BJ (cell line): ENCODE measurements at regions not wholly inside any gene's neighbourhood (a gene's known extent, or its start where the extent isn't known, plus 50 kb on each side); places are given as distances from the start of the nearest gene placed in this dataset.

Experiments
- CTCF ChIA-PET: fragments of 350-600 bp; formaldehyde crosslinking; extraction: SDS; loops from one replicate; lab custom pipeline; 2021; ENCODE audit warnings: antibody characterized with exemption, inconsistent platforms; lab: Yijun Ruan, JAX
- POLR2A ChIA-PET: fragments of 300-600 bp; sonication (Branson Sonifier 250); formaldehyde crosslinking; extraction: SDS; loops from one replicate; lab custom pipeline; 2021; ENCODE audit warnings: antibody characterized with exemption; lab: Charles Lee
- DNase-seq: peaks from one replicate; pipeline ENCODE4 v3.0.0-alpha.2; 2011; ENCODE audit warnings: low read depth
- H3K27me3 ChIP-seq: 2 replicates; pipeline ENCODE4 v1.6.0; 2011; ENCODE audit warnings: low read length; ENCODE audit not compliant: control insufficient read depth, insufficient read depth
- H3K36me3 ChIP-seq: 2 replicates; pipeline ENCODE4 v1.5.1; 2011; ENCODE audit warnings: low read length; ENCODE audit not compliant: control insufficient read depth, insufficient read depth
- H3K4me3 ChIP-seq: 2 replicates; pipeline ENCODE4 v1.5.1; 2011; ENCODE audit warnings: low read depth, mild to moderate bottlenecking, control low read depth, low read length
- CTCF ChIP-seq: IDR thresholded peaks from 2 replicates; pipeline ENCODE4 v1.5.1; 2011; ENCODE audit warnings: low read depth, mild to moderate bottlenecking, control low read depth, inconsistent platforms, low read length, moderate library complexity; ENCODE audit not compliant: insufficient read depth

- POLR2A ChIA-PET = no interaction called here
- H3K36me3 ChIP-seq = no peaks in the 10 kb centered on the region
- no peak for DNase-seq
- CTCF ChIA-PET = no interaction called here
- H3K4me3 ChIP-seq = no peak overlapping the region
- TF ChIP-seq CTCF = no peak
- no peaks in the 10 kb centered on the region for H3K27me3 ChIP-seq
Observed at GRCh38 chr5:40309851-40310250, 369.9 kb upstream of the PTGER4 start.

GRCh38 chr5:40308867-40309266 is 370.8 kb upstream of the PTGER4 start:
- ChIA-PET POLR2A (no interaction called here), CTCF (no interaction called here)
- no peaks in the 10 kb centered on the region for H3K27me3 ChIP-seq
- TF ChIP-seq CTCF = no peak
- no peak overlapping the region for H3K4me3 ChIP-seq
- H3K36me3 ChIP-seq = no peaks in the 10 kb centered on the region
- DNase-seq = no peak

GRCh38 chr5:40307920-40308319 is 371.8 kb upstream of the PTGER4 start:
- H3K4me3 ChIP-seq = no peak overlapping the region
- H3K36me3 ChIP-seq = no peaks in the 10 kb centered on the region
- ChIA-PET POLR2A (no interaction called here), CTCF (no interaction called here)
- TF ChIP-seq CTCF = no peak
- no peaks in the 10 kb centered on the region for H3K27me3 ChIP-seq
- no peak for DNase-seq

GRCh38 chr5:40306869-40307487 is 372.7 kb upstream of the PTGER4 start:
- POLR2A ChIA-PET = interaction anchor here (0.6 kb wide), 1 partner anchor 62 kb away, joined by 3 read pairs; no protein-coding TSS in a partner anchor
- DNase-seq = no peak
- no peak for TF ChIP-seq CTCF
- no peaks in the 10 kb centered on the region for H3K27me3 ChIP-seq
- no peaks in the 10 kb centered on the region for H3K36me3 ChIP-seq
- CTCF ChIA-PET = no interaction called here
- H3K4me3 ChIP-seq = no peak overlapping the region

- Histone ChIP-seq H3K36me3 (no peaks in the 10 kb centered on the region), H3K27me3 (no peaks in the 10 kb centered on the region), H3K4me3 (no peak overlapping the region)
- ChIA-PET POLR2A (no interaction called here), CTCF (no interaction called here)
- DNase-seq = no peak
- no peak for TF ChIP-seq CTCF
Observed at GRCh38 chr5:40292006-40292405, 387.7 kb upstream of the PTGER4 start.
